ENCODE measurements at regions not wholly inside any gene's neighbourhood (a gene's known extent, or its start where the extent isn't known, plus 50 kb on each side); places are given as distances from the start of the nearest gene placed in this dataset.

GRCh38 chr3:193190146-193190786 is 50.8 kb upstream of the PLAAT1 start:
- TF ChIP-seq ZNF423 (CRISPR knock-in tag; IDR thresholded peaks at IDR 0.05) (no peak), CTCF (IDR thresholded peaks at IDR 0.05) (peak; percentile 49)
